Inferior parietal cortex (tissue), 1 donor: ENCODE measurements at regions not wholly inside any gene's neighbourhood (a gene's known extent, or its start where the extent isn't known, plus 50 kb on each side); places are given as distances from the start of the nearest gene placed in this dataset.
"Not testable (repeated sequence)": the region's sequence is repeated elsewhere in the genome, so short reads cannot be mapped to it uniquely, and the experiment has no call there.

Experiments used
- DNase-seq: peaks from one replicate; pipeline ENCODE4 v3.0.0-alpha.2; 2016; ENCODE audit errors: extremely low spot score

- no peak for DNase-seq
Measured at GRCh38 chr12:24668563-24668962, 280.3 kb downstream of the BCAT1 start.

- no peak for DNase-seq
Measured at GRCh38 chr12:24664161-24664880, 284.6 kb downstream of the BCAT1 start.

DNA sequence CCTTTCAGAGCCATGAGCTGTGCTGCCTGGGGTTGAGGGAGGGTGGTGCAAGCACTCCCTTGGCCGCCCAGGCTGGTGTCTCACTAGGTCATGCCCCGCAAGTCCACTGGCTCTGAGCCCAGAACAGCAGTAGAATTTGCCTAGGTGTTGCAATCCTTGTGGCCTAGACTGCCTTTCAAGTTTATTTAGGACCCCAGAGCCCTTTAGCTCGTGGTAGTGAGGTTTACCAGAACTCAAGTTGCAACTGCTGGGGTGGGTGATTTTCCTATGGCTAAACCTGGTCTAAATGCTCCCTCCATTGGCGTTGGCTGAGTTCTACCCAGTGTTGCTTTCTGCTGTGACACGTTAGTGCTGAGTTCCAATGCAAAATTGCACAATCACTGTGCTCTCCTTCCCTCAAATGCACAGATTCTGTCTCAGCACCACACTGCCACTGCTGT, 287.2 kb downstream of the BCAT1 start:
- DNase-seq = no peak

- DNase-seq = no peak
Measured at GRCh38 chr12:24659016-24659415, 289.9 kb downstream of the BCAT1 start.

DNA sequence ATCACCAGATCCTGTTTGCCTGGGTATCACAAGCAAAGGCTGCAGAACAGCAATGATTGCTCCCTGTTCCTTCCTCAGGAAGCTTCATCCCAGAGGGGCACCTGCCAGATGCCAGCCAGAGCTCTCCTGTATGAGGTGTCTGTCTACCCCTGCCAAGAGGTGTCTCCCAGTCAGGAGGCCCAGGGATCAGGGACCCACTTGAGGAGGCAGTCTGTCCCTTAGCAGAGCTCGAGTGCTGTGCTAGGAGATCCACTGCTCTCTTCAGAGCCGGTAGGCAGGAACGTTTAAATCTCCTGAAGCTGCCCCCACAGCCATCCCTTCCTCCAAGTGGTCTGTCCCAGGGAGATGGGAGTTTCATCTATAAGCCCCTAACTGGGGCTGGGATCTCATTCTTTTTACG, 294.6 kb downstream of the BCAT1 start:
- DNase-seq = not testable (repeated sequence)

- no peak for DNase-seq
Measured at GRCh38 chr12:24649634-24650033, 299.3 kb downstream of the BCAT1 start.

DNA sequence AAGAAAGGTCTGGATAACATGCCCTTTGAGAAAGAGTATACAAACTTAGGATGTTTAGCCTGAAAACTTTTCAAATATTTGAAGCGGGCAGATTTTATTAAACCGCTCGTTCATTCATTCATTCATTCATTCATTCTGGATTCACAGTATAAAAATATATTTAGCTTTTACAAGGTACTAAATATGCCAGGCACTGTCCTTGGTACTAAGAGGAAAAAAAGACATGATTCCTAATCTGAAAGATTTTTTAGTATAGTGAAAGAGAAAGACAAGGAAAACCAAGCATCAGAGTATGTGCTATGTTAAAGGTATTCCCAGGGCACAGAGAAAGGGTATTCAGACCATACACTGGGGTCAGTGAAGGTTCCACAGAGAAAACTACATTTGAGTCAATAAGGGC, 299.7 kb downstream of the BCAT1 start:
- DNase-seq = no peak

- no peak for DNase-seq
Measured at GRCh38 chr12:24645254-24645653, 303.6 kb downstream of the BCAT1 start.

DNA sequence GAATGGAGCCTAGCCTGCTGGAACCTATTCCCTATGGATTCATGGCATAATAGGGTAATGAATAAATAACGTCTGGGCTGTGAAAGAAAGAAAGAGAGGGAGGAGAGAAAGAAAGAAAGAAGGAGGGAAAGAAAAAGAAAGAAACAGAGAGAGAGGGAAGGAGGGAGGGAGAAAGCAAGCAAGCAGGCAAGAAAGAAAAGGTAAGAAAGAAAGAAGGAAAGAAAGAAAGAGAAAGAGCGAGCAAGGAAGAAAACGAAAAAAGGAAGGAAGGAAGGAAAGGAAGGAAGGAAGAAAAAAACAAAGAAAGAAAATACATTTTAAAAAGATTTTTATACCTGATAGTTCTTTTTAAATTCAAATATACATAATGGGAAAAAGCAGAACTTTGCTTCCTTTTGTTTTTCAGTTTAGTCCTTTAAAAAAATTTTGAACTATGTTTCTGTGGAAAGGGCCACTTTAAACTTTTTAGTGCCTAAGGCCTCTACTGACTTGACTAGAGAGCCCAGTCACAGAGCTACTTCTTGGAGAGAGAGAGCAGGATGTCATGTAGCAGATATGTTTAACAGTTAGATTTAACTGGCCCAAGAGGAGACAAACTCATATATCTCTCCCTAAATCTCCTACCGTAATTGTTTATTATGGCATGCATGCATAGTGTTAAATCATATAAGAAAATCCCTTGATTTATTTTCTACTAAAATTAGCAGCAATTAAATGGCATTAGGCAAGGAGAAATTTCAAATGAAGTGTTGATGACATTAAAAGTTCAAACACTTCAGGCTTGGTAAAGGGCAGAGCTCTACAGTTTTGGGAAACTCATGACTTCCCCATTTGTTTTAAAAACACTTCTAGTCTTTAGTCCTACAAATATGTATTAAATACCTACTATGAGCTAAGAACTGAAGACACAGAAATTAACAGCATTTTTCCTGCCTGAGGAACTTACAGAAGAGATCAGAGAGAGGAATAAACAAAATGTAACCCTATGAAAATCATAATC, 305.5 kb downstream of the BCAT1 start:
- DNase-seq = no peak

DNA sequence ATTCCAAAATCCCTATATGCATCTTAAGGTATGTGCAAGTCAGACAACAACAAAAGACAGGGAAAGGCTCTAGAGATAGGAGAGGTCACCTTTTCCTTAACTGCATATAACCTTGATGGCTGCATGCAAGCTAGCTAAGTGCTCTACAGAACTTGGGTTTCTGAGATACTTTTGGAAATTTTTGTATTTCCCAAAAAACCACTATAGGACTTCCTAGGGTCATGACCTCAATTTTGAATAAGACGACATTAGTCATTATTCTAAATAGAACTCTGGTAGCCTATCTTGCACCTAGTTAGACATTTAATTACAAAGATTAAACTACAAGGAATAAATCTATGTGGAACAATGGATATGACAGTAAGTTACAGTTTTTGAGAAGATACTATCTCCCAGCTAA, 309.3 kb downstream of the BCAT1 start:
- DNase-seq = no peak

DNA sequence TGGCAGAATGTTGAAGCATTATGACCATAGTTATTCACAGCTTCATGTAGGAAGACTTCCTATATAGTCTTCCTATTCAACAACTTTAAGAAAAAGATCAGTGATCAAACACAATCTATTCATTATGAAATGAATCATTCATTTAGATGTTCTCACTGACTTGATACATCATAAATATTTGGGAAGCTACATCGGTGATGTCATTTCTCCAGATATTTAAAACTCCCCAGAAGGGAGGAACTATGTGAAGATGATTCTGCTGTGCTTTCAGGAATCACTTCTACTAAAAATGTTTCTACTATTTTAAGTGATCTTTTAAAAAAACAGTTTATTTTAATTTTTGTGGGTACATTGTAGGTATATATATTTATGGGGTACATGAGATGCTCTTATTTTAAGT, 316.4 kb downstream of the BCAT1 start:
- no peak for DNase-seq

DNA sequence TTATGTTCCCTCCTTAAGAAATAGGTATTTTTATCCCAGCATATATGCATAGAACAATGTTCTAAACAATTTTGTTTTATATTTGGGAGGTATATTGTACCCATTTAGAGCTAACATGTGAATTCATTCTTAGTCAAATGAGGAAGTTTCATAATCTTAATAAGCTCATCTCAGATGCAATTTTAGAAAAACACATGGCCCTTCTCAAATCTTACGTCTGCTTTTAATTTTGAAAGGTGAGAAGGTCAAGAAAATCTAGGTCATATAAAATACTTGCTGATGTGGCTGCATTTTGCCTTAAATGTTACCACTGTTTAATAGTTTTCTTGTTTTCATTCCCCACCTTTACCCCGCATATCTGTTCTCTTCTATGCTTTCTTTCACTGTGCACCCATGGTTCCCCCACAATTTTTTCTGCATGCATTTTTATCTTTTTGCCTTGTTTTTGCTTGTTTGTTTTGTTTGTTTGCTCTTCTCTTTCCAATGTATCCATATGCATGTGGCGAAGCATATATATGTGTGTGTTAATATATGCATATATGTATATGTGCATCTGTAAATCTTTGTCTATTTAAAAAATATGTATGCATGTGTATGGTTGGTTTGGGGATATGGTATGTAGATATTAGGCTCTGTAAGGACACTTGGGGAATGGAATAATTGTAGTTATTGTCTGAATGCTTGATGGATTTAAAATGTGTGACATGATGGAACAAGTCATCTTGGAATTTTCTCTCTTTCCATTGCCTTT, 317.1 kb downstream of the BCAT1 start:
- no peak for DNase-seq

GRCh38 chr12:24630856-24631255, 318.0 kb downstream of the BCAT1 start:
- no peak for DNase-seq

DNA sequence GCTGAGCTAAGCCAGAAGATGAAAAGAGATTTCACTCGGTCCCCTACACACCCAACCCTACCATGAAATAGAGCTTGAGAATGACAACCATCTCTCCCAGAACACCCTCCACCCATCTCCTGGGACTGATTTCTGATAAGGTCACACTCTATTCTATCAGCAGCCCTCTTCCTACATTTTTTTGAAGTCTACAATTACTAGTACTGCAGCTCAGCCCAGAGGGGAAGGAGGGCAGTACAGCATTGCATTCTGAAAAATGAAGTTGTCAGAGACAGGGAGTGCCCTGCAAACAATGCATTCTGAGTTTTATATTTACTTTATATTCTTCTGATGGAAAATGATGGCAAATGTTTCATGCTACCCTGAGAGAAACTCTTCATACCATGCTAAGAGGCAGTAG, 318.5 kb downstream of the BCAT1 start:
- DNase-seq = no peak

- no peak for DNase-seq
Measured at GRCh38 chr12:24625103-24625502, 323.8 kb downstream of the BCAT1 start.

GRCh38 chr12:24619954-24620353, 328.9 kb downstream of the BCAT1 start:
- DNase-seq = not testable (repeated sequence)

DNA sequence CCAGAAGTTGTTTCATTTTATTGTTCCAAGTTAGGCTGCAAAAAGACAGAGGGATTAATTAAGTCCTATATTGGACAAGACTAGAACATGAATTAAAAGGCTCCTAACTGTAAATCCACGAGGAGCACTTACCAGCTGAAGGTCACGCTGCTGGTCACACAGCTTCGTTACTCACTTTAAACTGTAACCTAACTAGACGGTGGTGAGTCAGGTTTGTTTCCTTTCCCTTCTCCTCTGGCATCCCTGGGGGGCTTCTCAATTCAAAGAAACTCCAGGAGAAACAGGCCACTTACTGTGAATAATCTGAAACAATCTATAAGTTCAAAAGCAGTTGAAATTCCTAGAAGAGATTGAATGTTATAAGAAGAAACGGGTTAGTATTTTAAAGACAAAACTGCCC, 331.4 kb downstream of the BCAT1 start:
- no peak for DNase-seq

GRCh38 chr12:24615967-24616411, 332.9 kb downstream of the BCAT1 start:
- DNase-seq = no peak

DNA sequence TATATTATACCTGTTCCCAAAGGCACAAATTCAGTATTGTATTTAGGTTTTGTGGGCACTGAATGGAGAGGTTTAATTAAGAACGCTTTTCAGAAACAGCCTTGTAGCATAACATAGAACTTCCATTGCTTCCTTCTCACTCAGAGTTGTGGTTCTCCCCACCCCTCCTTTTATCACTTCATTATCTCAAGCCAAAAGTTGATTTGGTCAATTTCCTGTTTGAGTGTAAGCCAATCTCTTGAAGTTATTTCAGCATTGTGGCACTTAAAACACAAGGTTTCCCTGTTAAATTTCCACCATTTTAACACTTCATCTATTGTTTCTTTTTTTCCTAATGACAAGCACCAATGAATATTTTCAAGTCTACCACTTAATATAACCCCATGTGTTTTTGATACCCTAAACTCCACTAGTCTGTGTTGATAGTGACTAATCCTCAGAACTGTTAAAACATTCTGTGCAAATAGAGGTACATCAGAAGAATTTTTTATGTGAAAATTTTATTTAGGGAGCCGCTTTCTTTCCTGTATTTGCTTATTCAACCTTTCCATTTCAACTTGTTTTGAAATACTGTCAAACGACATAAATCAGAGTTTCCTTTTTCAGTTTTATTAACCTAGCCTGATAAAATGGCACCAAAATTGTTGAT, 340.1 kb downstream of the BCAT1 start:
- no peak for DNase-seq

GRCh38 chr12:24608108-24608507, 340.8 kb downstream of the BCAT1 start:
- no peak for DNase-seq

DNA sequence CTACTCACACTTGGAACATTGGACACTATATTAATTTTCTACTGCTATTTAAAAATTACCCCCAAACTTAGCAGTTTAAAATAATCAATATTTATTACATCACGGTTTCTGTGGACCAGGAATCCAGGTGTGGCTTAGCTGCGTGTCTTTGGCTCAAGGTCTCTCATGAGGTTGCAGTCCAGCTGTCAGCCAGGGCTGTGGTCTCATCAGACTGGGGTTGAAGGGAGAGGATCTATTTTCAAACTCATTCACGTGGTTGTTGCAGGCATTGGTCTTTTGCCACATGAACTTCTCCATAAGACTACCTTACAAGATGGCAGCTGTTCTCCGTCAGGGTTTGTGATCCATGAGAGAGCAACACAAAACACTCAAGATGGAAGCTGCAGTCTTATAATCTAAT, 343.0 kb downstream of the BCAT1 start:
- DNase-seq = no peak

DNA sequence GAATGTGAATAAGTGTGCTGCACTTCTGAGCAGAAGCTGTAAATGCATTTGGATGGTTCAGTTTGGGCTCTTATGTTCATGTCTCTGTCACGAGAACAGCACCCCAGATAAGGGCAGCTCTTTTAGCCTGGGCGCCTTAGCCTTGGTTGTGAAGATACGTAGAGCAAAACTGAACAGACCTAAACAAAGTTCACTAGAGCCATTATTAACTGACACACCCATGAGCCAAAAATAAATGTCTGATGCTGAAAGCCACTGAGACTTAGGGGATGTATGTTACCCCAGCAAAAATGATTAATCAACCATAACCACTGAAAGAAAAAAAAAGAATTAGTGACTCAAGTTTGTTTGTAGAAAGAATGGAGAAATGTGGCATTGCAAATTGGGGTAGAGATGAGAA, 343.4 kb downstream of the BCAT1 start:
- no peak for DNase-seq
